NCI-H82 treated with DMSO at 0.1 percent for 48 hours (cell line): ENCODE measurements at regions not wholly inside any gene's neighbourhood (a gene's known extent, or its start where the extent isn't known, plus 50 kb on each side); places are given as distances from the start of the nearest gene placed in this dataset.

Experiments used
- DNase-seq: peaks from one replicate; lab custom pipeline; 2025; ENCODE audit not compliant: unreplicated experiment; lab: John Stamatoyannopoulos, UW

GRCh38 chr3:109210501-109210900 lies 74.0 kb downstream of the C3orf85 start:
- DNase-seq = no peak

- no peak for DNase-seq
Measured at GRCh38 chr3:109211941-109212340, 75.4 kb downstream of the C3orf85 start.

GRCh38 chr3:109213321-109213720 lies 76.8 kb downstream of the C3orf85 start:
- no peak for DNase-seq

GRCh38 chr3:109224333-109224732 lies 87.8 kb downstream of the C3orf85 start:
- no peak for DNase-seq

GRCh38 chr3:109225516-109225915 lies 89.0 kb downstream of the C3orf85 start:
- DNase-seq = no peak

GRCh38 chr3:109228391-109229080 lies 87.8 kb downstream of the DPPA2 start:
- no peak for DNase-seq

GRCh38 chr3:109229174-109229847 lies 87.0 kb downstream of the DPPA2 start:
- no peak for DNase-seq

- DNase-seq = peak; percentile 4
Measured at GRCh38 chr3:109234300-109234699, 82.0 kb downstream of the DPPA2 start.

GRCh38 chr3:109241459-109242186 lies 74.7 kb downstream of the DPPA2 start:
- DNase-seq = no peak

- no peak for DNase-seq
Measured at GRCh38 chr3:109242187-109242523, 74.2 kb downstream of the DPPA2 start.
